ENCODE measurements at regions not wholly inside any gene's neighbourhood (a gene's known extent, or its start where the extent isn't known, plus 50 kb on each side); places are given as distances from the start of the nearest gene placed in this dataset.

- Mint-ChIP-seq H3K4me3 (no peak overlapping the region), H3K27me3 (peaks cover 25% of the 10 kb centered on the region), H3K36me3 (ENCODE audit: low read depth) (no peaks in the 10 kb centered on the region), H3K4me1 (peaks cover 4% of the 10 kb centered on the region), H3K27ac (no peak overlapping the region), H3K9me3 (no peaks in the 10 kb centered on the region)
- no peak for TF ChIP-seq CTCF (IDR thresholded peaks at IDR 0.05)
- ATAC-seq (ENCODE audit: low read depth) (no peak), DNase-seq (no peak)
- ChIA-PET POLR2A (no interaction called here), CTCF (no interaction called here)
- intact Hi-C loops (cut with micrococcal nuclease) = no loop called here
These were observed 84.3 kb upstream of the NLRP1 start for GRCh38 chr17:5668557-5669138.

GRCh38 chr17:5669191-5669590 lies 84.9 kb upstream of the NLRP1 start:
- ChIA-PET POLR2A (no interaction called here), CTCF (no interaction called here)
- Mint-ChIP-seq H3K27me3 (peaks cover 21% of the 10 kb centered on the region), H3K27ac (no peak overlapping the region), H3K9me3 (peaks cover 3% of the 10 kb centered on the region), H3K36me3 (ENCODE audit: low read depth) (no peaks in the 10 kb centered on the region), H3K4me3 (no peak overlapping the region), H3K4me1 (peaks cover 4% of the 10 kb centered on the region)
- ATAC-seq (ENCODE audit: low read depth) (no peak), DNase-seq (no peak)
- intact Hi-C loops (cut with micrococcal nuclease) = no loop called here
- no peak for TF ChIP-seq CTCF (IDR thresholded peaks at IDR 0.05)

- intact Hi-C loops (cut with micrococcal nuclease) = no loop called here
- CTCF ChIA-PET = no interaction called here
- peaks cover 14% of the 10 kb centered on the region for H3K27me3 Mint-ChIP-seq
- H3K9me3 Mint-ChIP-seq = peaks cover 4% of the 10 kb centered on the region
- H3K4me1 Mint-ChIP-seq = peaks cover 21% of the 10 kb centered on the region
- POLR2A ChIA-PET = no interaction called here
- no peak overlapping the region for H3K27ac Mint-ChIP-seq
- no peak for TF ChIP-seq CTCF (IDR thresholded peaks at IDR 0.05)
- no peak for ATAC-seq (ENCODE audit: low read depth)
- no peak overlapping the region for H3K4me3 Mint-ChIP-seq
- no peak for DNase-seq
- no peaks in the 10 kb centered on the region for H3K36me3 Mint-ChIP-seq (ENCODE audit: low read depth)
These were observed 87.8 kb upstream of the NLRP1 start for GRCh38 chr17:5672141-5672540.

GRCh38 chr17:5672815-5673430 lies 88.6 kb upstream of the NLRP1 start:
- no peak for TF ChIP-seq CTCF (IDR thresholded peaks at IDR 0.05)
- H3K4me1 Mint-ChIP-seq = peaks cover 22% of the 10 kb centered on the region

GRCh38 chr17:5675625-5676421 lies 91.5 kb upstream of the NLRP1 start:
- CTCF ChIA-PET = no interaction called here
- intact Hi-C loops (cut with micrococcal nuclease) = no loop called here
- DNase-seq (no peak), ATAC-seq (ENCODE audit: low read depth) (no peak)
- H3K36me3 Mint-ChIP-seq (ENCODE audit: low read depth) = no peaks in the 10 kb centered on the region
- peaks cover 22% of the 10 kb centered on the region for H3K4me1 Mint-ChIP-seq
- POLR2A ChIA-PET = no interaction called here
- no peak for TF ChIP-seq CTCF (IDR thresholded peaks at IDR 0.05)
- H3K27me3 Mint-ChIP-seq = no peaks in the 10 kb centered on the region
- H3K4me3 Mint-ChIP-seq = no peak overlapping the region
- peaks cover 4% of the 10 kb centered on the region for H3K9me3 Mint-ChIP-seq
- H3K27ac Mint-ChIP-seq = no peak overlapping the region

More at GRCh38 chr17:5672815-5673430, 88.6 kb upstream of the NLRP1 start:
- ChIA-PET POLR2A (no interaction called here), CTCF (no interaction called here)
- Mint-ChIP-seq H3K27me3 (peaks cover 14% of the 10 kb centered on the region), H3K27ac (no peak overlapping the region), H3K36me3 (ENCODE audit: low read depth) (no peaks in the 10 kb centered on the region), H3K4me3 (no peak overlapping the region), H3K9me3 (peaks cover 4% of the 10 kb centered on the region)
- DNase-seq (no peak), ATAC-seq (ENCODE audit: low read depth) (no peak)
- intact Hi-C loops (cut with micrococcal nuclease) = no loop called here
